ENCODE measurements at regions not wholly inside any gene's neighbourhood (a gene's known extent, or its start where the extent isn't known, plus 50 kb on each side); places are given as distances from the start of the nearest gene placed in this dataset.
"Not testable (repeated sequence)": the region's sequence is repeated elsewhere in the genome, so short reads cannot be mapped to it uniquely, and the experiment has no call there.

DNA sequence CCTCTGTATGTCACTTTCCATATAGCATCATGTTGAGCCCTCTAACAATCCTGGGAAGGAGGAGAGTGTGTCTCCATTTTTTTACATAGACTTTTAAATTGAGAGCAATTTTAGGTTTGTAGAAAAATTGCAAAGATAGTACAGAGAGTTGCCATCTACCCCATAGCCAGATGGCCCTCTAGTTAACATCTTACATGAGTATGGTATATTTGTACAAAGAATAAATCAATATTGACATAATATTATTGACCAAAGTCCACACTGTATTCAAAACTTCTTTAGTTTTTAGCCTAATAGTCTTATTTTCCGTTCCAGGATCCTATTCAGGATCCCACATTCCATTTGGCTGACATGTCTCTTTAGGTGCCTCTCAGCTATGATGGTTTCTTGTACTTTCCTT, 274.6 kb upstream of the PLPP4 start:
- in situ Hi-C loops (cut with MboI; ENCODE audit: low sequenced_read_pairs, unreplicated experiment): no loop called here
- no peak for DNase-seq (ENCODE audit: low spot score)
- TF ChIP-seq CTCF (IDR thresholded peaks at IDR 0.05; ENCODE audit: borderline replicate concordance, control extremely low read depth, extremely low read depth, insufficient read depth, missing control alignments): no peak

- DNase-seq (ENCODE audit: low spot score): no peak
- in situ Hi-C loops (cut with MboI; ENCODE audit: low sequenced_read_pairs, unreplicated experiment): no loop called here
- TF ChIP-seq CTCF (IDR thresholded peaks at IDR 0.05; ENCODE audit: borderline replicate concordance, control extremely low read depth, extremely low read depth, insufficient read depth, missing control alignments): no peak
Measured at GRCh38 chr10:120183546-120183945, 273.5 kb upstream of the PLPP4 start.

- in situ Hi-C loops (cut with MboI; ENCODE audit: low sequenced_read_pairs, unreplicated experiment): no loop called here
- no peak for TF ChIP-seq CTCF (IDR thresholded peaks at IDR 0.05; ENCODE audit: borderline replicate concordance, control extremely low read depth, extremely low read depth, insufficient read depth, missing control alignments)
- DNase-seq (ENCODE audit: low spot score): no peak
Measured at GRCh38 chr10:120184547-120185337, 272.3 kb upstream of the PLPP4 start.

GRCh38 chr10:120186506-120186905, 270.5 kb upstream of the PLPP4 start:
- TF ChIP-seq CTCF (IDR thresholded peaks at IDR 0.05; ENCODE audit: borderline replicate concordance, control extremely low read depth, extremely low read depth, insufficient read depth, missing control alignments): no peak
- in situ Hi-C loops (cut with MboI; ENCODE audit: low sequenced_read_pairs, unreplicated experiment): no loop called here
- no peak for DNase-seq (ENCODE audit: low spot score)

DNA sequence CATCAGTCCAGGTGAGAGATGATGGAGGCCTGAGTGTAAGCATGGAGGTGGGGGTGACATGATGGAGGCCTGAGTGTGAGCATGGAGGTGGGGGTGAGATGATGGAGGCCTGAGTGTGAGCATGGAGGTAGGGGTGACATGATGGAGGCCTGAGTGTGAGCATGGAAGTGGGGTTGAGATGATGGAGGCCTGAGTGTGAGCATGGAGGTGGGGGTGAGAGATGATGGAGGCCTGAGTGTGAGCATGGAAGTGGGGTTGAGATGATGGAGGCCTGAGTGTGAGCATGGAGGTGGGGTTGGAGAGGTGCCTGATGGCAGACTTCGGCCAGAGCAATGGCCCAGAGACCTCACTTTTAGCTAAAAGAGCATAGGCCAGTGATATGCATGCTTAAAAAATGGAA, 269.9 kb upstream of the PLPP4 start:
- DNase-seq (ENCODE audit: low spot score); in situ Hi-C loops (cut with MboI; ENCODE audit: low sequenced_read_pairs, unreplicated experiment): not testable (repeated sequence)

- in situ Hi-C loops (cut with MboI; ENCODE audit: low sequenced_read_pairs, unreplicated experiment): no loop called here
- TF ChIP-seq CTCF (IDR thresholded peaks at IDR 0.05; ENCODE audit: borderline replicate concordance, control extremely low read depth, extremely low read depth, insufficient read depth, missing control alignments): no peak
- no peak for DNase-seq (ENCODE audit: low spot score)
Measured at GRCh38 chr10:120188950-120189349, 268.1 kb upstream of the PLPP4 start.

GRCh38 chr10:120195984-120196712, 260.9 kb upstream of the PLPP4 start:
- TF ChIP-seq CTCF (IDR thresholded peaks at IDR 0.05; ENCODE audit: borderline replicate concordance, control extremely low read depth, extremely low read depth, insufficient read depth, missing control alignments): no peak
- DNase-seq (ENCODE audit: low spot score): no peak
- in situ Hi-C loops (cut with MboI; ENCODE audit: low sequenced_read_pairs, unreplicated experiment): no loop called here
